Endothelial cell of hepatic sinusoid (primary cell): ENCODE measurements at regions not wholly inside any gene's neighbourhood (a gene's known extent, or its start where the extent isn't known, plus 50 kb on each side); places are given as distances from the start of the nearest gene placed in this dataset.
"Not testable (repeated sequence)": the region's sequence is repeated elsewhere in the genome, so short reads cannot be mapped to it uniquely, and the experiment has no call there.

Experiments used
- in situ Hi-C: cut with HindIII; loops from 2 replicates; pipeline ENCODE4 v1.10.0; 2017; ENCODE audit warnings: low sequenced_read_pairs

- in situ Hi-C loops = no loop called here
These were observed 238.8 kb downstream of the AACS start for GRCh38 chr12:125304029-125304428.

- in situ Hi-C loops = no loop called here
These were observed 240.0 kb downstream of the AACS start for GRCh38 chr12:125305231-125305630.

GRCh38 chr12:125310461-125310860 is 245.2 kb downstream of the AACS start:
- in situ Hi-C loops = no loop called here

GRCh38 chr12:125311050-125311449 is 245.8 kb downstream of the AACS start:
- in situ Hi-C loops = no loop called here

GRCh38 chr12:125312471-125312870 is 247.2 kb downstream of the AACS start:
- in situ Hi-C loops = no loop called here

- in situ Hi-C loops = no loop called here
These were observed 249.0 kb downstream of the AACS start for GRCh38 chr12:125314051-125314755.

- in situ Hi-C loops = no loop called here
These were observed 250.5 kb downstream of the AACS start for GRCh38 chr12:125315771-125316170.

GRCh38 chr12:125320177-125320576 is 254.9 kb downstream of the AACS start:
- in situ Hi-C loops = no loop called here

- in situ Hi-C loops = no loop called here
These were observed 259.7 kb downstream of the AACS start for GRCh38 chr12:125324861-125325490.

- in situ Hi-C loops = no loop called here
These were observed 264.2 kb downstream of the AACS start for GRCh38 chr12:125329239-125330102.

GRCh38 chr12:125330645-125331341 is 265.6 kb downstream of the AACS start:
- in situ Hi-C loops = no loop called here

GRCh38 chr12:125331342-125332052 is 266.3 kb downstream of the AACS start:
- in situ Hi-C loops = no loop called here

- in situ Hi-C loops = no loop called here
These were observed 267.7 kb downstream of the AACS start for GRCh38 chr12:125332900-125333299.

- in situ Hi-C loops = no loop called here
These were observed 271.0 kb downstream of the AACS start for GRCh38 chr12:125336246-125336645.

GRCh38 chr12:125340791-125341190 is 275.6 kb downstream of the AACS start:
- in situ Hi-C loops = no loop called here

- in situ Hi-C loops = no loop called here
These were observed 276.2 kb downstream of the AACS start for GRCh38 chr12:125341422-125341821.

GRCh38 chr12:125343649-125344048 is 278.4 kb downstream of the AACS start:
- in situ Hi-C loops = no loop called here

GRCh38 chr12:125346362-125346761 is 281.1 kb downstream of the AACS start:
- in situ Hi-C loops = no loop called here

GRCh38 chr12:125351788-125352187 is 286.6 kb downstream of the AACS start:
- in situ Hi-C loops = no loop called here

- in situ Hi-C loops = not testable (repeated sequence)
These were observed 287.8 kb downstream of the AACS start for GRCh38 chr12:125353002-125353401.
